Adipocyte (in vitro differentiated cells): ENCODE measurements at regions not wholly inside any gene's neighbourhood (a gene's known extent, or its start where the extent isn't known, plus 50 kb on each side); places are given as distances from the start of the nearest gene placed in this dataset.
"Not testable (repeated sequence)": the region's sequence is repeated elsewhere in the genome, so short reads cannot be mapped to it uniquely, and the experiment has no call there.

Experiments
- DNase-seq: peaks from one replicate; pipeline ENCODE4 v3.0.0-alpha.2; 2015; ENCODE audit warnings: low read depth
- H3K27me3 ChIP-seq: replicated peaks from 2 replicates; pipeline ENCODE4 v1.7.0; 2013; ENCODE audit warnings: mild to moderate bottlenecking, low read length, moderate library complexity; ENCODE audit not compliant: control insufficient read depth, insufficient read depth
- H3K36me3 ChIP-seq: 2 replicates; pipeline ENCODE4 v1.7.0; 2013; ENCODE audit warnings: low read length, mild to moderate bottlenecking, moderate library complexity; ENCODE audit not compliant: control insufficient read depth, insufficient read depth, severe bottlenecking
- H3K4me1 ChIP-seq: 2 replicates; pipeline ENCODE4 v1.7.0; 2013; ENCODE audit warnings: mild to moderate bottlenecking, low read length, moderate library complexity; ENCODE audit not compliant: control insufficient read depth, insufficient read depth
- H3K4me3 ChIP-seq: 2 replicates; pipeline ENCODE4 v1.7.0; 2013; ENCODE audit warnings: mild to moderate bottlenecking, low read length, moderate library complexity
- H3K9ac ChIP-seq: 2 replicates; pipeline ENCODE4 v1.7.0; 2013; ENCODE audit warnings: mild to moderate bottlenecking, low read length, moderate library complexity
- H3K9me3 ChIP-seq: 2 replicates; pipeline ENCODE4 v1.7.0; 2013; ENCODE audit warnings: mild to moderate bottlenecking, low read length, moderate library complexity; ENCODE audit not compliant: control insufficient read depth

DNA sequence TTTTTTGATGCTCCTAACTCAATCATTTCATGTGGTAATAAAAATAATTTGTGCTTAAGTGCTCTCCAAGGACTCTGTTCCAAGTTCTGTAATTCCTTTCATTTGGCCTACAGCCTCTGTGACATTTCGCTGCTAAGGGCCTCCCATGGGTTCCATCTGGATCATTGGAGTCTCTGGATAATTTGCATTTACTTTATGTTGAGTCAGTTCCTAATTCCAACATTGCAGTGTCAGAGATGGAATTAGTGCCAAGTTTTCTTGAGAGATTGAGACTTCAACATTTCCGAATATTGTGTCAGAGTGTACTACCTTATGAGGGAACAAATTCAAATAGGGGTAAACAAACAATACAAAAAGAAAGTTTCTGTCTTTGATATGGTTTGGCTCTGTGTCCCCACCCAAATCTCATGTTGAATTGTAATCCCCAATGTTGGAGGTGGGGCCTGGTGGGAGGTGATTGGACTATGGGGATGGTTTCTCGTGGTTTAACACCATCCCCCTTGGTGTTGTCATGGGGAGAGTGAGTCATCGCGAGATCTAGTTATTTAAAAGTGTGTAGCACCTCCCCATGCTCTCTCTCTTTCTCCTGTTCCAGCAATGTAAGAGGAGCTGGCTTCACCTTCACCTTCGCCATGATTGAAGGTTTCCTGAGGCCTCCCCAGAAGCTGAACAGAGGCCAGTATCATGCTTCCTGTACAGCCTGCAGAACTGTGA lies 244.1 kb upstream of the TBX18 start:
- no peaks in the 10 kb centered on the region for H3K9me3 ChIP-seq
- H3K4me1 ChIP-seq = peaks cover 42% of the 10 kb centered on the region
- H3K27me3 ChIP-seq = no peaks in the 10 kb centered on the region
- H3K4me3 ChIP-seq = peak overlapping the region; percentile 30
- H3K9ac ChIP-seq = no peak overlapping the region
- no peaks in the 10 kb centered on the region for H3K36me3 ChIP-seq
- no peak for DNase-seq

DNA sequence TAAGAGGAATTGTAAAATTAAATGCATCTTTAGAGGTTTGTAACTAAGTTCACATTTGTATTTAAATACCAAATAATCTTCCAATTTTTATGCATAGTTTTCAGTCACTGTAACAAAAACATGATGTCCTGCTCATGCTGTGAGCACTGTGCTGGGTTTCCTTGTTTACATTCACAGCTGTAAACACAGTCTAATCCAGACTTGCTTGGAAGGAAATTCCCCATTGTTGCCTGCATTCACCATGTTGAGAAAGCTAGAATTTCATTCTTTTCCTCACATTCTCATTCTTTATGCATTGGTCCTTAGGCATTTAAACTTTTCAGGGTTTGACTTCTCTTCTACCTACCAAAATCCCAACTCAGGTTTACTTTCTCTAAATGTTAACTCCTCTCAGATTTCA lies 242.0 kb upstream of the TBX18 start:
- peaks cover 45% of the 10 kb centered on the region for H3K4me1 ChIP-seq
- H3K9me3 ChIP-seq = no peaks in the 10 kb centered on the region
- H3K27me3 ChIP-seq = peaks cover 5% of the 10 kb centered on the region
- H3K36me3 ChIP-seq = no peaks in the 10 kb centered on the region
- H3K9ac ChIP-seq = no peak overlapping the region
- DNase-seq = no peak
- no peak overlapping the region for H3K4me3 ChIP-seq

DNA sequence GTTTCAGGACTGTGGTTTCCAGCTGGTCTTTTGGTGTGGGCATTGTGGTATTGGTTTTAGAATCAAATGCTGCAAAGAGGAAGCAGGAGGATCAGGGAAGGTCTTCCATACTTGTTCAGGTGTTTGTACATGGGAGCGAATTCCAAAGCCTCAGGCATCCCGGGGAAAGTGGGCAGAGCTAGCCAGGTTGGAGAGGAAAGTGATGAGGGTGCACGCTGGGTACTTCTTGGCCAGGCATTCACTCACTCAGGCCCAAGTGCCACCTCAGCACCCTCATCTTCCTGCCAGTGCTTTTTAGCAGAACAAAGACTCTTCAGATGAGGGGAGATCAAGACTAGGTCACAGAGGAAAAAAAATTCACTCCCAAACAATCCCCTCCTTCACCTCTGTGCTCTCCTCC lies 241.1 kb upstream of the TBX18 start:
- H3K36me3 ChIP-seq = no peaks in the 10 kb centered on the region
- no peaks in the 10 kb centered on the region for H3K9me3 ChIP-seq
- H3K4me1 ChIP-seq = peaks cover 45% of the 10 kb centered on the region
- DNase-seq = no peak
- H3K9ac ChIP-seq = no peak overlapping the region
- no peak overlapping the region for H3K4me3 ChIP-seq
- peaks cover 5% of the 10 kb centered on the region for H3K27me3 ChIP-seq

DNA sequence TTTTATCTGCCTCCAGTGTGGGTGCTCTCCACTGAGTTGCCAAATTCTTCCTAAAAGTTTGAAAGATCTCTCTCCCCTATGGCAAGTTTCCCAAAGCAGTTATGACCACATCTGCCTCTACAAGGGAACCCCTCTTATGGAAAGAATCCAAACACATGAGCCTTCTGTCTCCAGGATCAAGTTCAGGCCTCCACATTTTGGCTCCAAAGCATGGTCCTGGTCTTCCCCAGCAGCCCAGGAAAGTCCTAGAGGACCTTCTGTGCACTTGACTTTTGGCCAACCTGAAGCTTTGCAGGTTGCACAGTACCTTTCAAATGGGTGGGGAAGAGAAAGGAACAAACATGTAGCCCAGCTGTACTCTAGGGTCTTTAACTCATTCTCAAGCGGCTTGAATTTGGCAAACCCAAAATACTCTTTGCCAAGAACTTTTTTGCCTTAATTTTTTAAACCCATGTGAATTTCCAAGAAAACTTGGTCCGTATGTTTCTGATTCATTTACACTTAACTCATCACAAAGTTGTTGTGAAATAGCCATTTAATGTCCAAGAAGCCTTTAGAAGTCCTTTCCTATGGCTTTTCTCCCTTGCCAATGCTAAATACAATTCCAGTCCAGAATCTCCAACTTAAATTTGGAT lies 240.1 kb upstream of the TBX18 start:
- Histone ChIP-seq H3K9me3 (no peaks in the 10 kb centered on the region), H3K27me3 (peaks cover 5% of the 10 kb centered on the region), H3K36me3 (no peaks in the 10 kb centered on the region), H3K4me1 (peaks cover 45% of the 10 kb centered on the region), H3K9ac (no peak overlapping the region), H3K4me3 (no peak overlapping the region)
- no peak for DNase-seq

DNA sequence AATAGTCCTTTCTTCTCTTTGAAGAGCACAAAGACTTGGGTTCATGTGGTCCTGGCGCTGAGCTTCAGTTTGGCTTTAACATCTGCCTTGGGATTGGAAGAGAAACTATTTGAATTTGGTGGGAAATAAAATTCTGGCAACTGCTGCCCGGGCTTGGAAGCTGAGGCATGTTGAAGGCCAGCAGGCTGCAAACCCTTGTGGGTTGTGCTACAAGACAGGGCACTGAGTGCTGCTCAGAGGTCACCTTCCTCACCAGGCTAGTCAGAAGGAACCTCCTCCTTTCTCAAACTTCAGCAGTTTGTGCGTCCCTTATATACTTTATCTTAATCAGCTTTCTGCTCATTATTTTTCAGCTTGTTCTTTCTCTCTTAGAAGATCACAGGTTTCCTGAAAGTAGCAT lies 238.4 kb upstream of the TBX18 start:
- H3K36me3 ChIP-seq = no peaks in the 10 kb centered on the region
- H3K4me3 ChIP-seq = no peak overlapping the region
- H3K27me3 ChIP-seq = peaks cover 5% of the 10 kb centered on the region
- H3K9me3 ChIP-seq = no peaks in the 10 kb centered on the region
- H3K4me1 ChIP-seq = peaks cover 36% of the 10 kb centered on the region
- no peak for DNase-seq
- no peak overlapping the region for H3K9ac ChIP-seq

DNA sequence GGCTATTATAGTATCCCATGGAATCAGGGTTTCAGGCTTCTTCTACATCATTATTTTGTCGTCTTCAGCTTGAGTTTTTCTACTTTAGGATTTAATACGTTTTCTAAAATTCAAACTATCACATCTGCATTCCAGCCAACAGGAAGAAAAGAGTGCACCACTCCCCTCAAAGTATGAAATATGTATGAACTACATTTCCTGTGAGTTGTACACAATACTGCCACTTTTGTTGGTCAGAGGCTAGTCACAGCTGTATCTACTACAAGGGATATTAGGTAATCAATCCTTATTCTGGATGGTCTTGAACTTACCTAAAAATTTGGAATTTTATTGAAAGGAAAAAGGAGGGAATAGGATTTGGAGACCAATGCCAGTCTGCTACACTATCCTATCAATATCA lies 235.6 kb upstream of the TBX18 start:
- Histone ChIP-seq H3K36me3 (no peaks in the 10 kb centered on the region), H3K4me3 (no peak overlapping the region), H3K4me1 (peaks cover 18% of the 10 kb centered on the region), H3K27me3 (peaks cover 5% of the 10 kb centered on the region), H3K9me3 (no peaks in the 10 kb centered on the region), H3K9ac (no peak overlapping the region)
- no peak for DNase-seq

DNA sequence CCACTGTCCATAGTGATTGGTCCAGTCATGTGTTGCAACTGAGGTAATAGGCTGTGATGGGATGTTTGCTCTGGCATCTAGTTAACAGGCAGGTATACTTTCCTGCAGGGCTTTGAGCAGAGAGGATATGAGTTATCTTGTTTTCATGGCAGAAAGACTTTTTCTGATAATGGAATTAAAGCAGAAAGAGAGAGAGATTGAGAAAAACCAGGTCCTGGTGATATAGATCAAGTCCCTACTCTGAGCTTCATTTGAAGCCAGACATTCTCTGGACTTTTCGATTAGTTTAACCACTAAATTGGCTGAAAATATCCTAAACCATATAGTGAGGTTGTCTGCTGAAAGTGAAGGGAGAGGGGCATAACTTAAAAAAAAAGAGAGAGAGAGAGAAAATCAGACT lies 233.8 kb upstream of the TBX18 start:
- no peak overlapping the region for H3K4me3 ChIP-seq
- H3K9ac ChIP-seq = no peak overlapping the region
- H3K4me1 ChIP-seq = peaks cover under 1% of the 10 kb centered on the region
- DNase-seq = no peak
- H3K27me3 ChIP-seq = peaks cover 5% of the 10 kb centered on the region
- no peaks in the 10 kb centered on the region for H3K36me3 ChIP-seq
- H3K9me3 ChIP-seq = no peaks in the 10 kb centered on the region

DNA sequence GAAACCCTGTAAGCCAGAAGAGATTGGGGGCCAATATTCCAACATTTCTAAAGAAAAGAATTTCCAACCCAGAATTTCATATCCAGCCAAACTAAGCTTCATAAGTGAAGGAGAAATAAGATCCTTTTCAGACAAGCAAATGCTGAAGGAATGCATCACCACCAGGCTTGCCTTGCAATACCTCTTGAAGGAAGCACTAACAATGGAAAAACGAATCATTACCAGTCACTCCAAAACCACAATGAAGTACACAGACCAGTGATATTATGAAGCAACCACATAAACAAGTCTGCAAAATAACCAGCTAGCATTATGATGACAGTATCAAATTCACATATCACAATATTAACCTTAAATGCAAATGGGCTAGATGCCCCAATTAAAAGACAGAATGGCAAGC lies 224.4 kb upstream of the TBX18 start:
- not testable (repeated sequence) for H3K4me3 ChIP-seq, H3K27me3 ChIP-seq, H3K9ac ChIP-seq, H3K4me1 ChIP-seq, DNase-seq, H3K36me3 ChIP-seq
- H3K9me3 ChIP-seq = peaks cover 16% of the 10 kb centered on the region

DNA sequence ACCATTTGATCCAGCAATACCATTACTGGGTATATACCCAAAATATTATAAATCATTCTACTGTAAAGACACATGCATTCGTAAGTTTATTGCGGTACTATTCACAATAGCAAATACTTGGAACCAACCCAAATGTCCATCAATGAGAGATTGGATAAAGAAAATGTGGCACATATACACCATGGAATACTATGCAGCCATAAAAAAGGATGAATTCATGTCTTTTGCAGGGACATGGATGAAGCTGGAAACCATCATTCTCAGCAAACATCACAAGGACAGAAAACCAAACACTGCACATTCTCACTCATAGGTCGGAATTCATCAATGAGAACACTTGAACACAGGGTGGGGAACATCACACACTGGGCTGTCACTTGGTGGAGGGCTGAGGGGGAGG lies 221.1 kb upstream of the TBX18 start:
- peaks cover 16% of the 10 kb centered on the region for H3K9me3 ChIP-seq
- not testable (repeated sequence) for DNase-seq, H3K4me1 ChIP-seq

DNA sequence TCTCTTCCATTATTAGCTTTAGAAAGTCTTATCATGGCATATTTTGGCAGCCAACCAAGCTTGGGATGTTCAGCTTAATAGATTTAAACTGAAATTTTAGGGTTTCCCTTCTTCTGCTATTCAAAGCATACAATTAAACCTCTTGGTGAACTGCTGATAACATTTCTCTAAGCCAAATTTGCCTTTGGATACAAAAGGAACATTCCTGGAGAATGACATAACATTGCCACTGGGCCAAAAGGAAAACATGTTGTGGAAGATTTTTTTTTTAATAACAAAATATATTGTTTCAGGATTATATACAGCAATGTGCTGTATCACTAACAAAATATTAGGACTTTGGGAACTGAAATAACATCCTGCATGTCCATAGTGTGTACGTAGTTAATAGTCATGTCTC lies 215.1 kb upstream of the TBX18 start:
- Histone ChIP-seq H3K27me3 (no peaks in the 10 kb centered on the region), H3K36me3 (no peaks in the 10 kb centered on the region), H3K4me1 (peaks cover 11% of the 10 kb centered on the region), H3K4me3 (peak overlapping the region; percentile 25), H3K9me3 (no peaks in the 10 kb centered on the region), H3K9ac (no peak overlapping the region)
- DNase-seq = peak; percentile 3

More for the DNA sequence above, 221.1 kb upstream of the TBX18 start:
- H3K36me3 ChIP-seq, H3K9ac ChIP-seq, H3K4me3 ChIP-seq, H3K27me3 ChIP-seq: not testable (repeated sequence)

DNA sequence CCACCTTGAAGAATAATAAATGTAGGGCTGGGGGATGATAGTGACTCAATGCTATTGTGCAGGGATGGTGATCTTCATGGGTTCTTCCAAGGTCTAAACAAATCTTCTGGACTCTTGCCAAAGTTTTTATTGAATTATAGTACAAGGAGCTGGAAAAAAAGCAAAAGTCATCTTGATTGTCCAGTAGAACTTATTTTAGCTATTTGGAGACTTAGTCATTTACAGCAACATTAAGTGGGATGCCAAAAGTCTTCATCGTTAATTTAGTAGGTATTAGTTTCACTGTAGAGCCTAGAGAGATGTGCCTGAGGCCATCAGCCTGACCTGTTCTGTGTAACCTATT lies 212.9 kb upstream of the TBX18 start:
- Histone ChIP-seq H3K9me3 (peaks cover 3% of the 10 kb centered on the region), H3K27me3 (no peaks in the 10 kb centered on the region), H3K4me3 (no peak overlapping the region), H3K36me3 (no peaks in the 10 kb centered on the region), H3K9ac (no peak overlapping the region), H3K4me1 (peaks cover 11% of the 10 kb centered on the region)
- no peak for DNase-seq
